GM19023 (cell line): ENCODE measurements at regions not wholly inside any gene's neighbourhood (a gene's known extent, or its start where the extent isn't known, plus 50 kb on each side); places are given as distances from the start of the nearest gene placed in this dataset.

Experiments
- ATAC-seq: cut with Tn5 transposase; IDR thresholded peaks from one replicate; pipeline ENCODE4 v1.9.1; 2021; ENCODE audit warnings: mild to moderate bottlenecking, moderate library complexity; ENCODE audit not compliant: unreplicated experiment

- no peak for ATAC-seq
Observed at GRCh38 chr7:47191316-47191715, 390.6 kb downstream of the TNS3 start.

- no peak for ATAC-seq
Observed at GRCh38 chr7:47190462-47190861, 391.4 kb downstream of the TNS3 start.

- ATAC-seq = no peak
Observed at GRCh38 chr7:47188653-47189315, 393.1 kb downstream of the TNS3 start.

GRCh38 chr7:47188136-47188535 lies 393.8 kb downstream of the TNS3 start:
- no peak for ATAC-seq

GRCh38 chr7:47186316-47186715 lies 395.6 kb downstream of the TNS3 start:
- peak; percentile 91 for ATAC-seq

GRCh38 chr7:47185839-47186238 lies 396.1 kb downstream of the TNS3 start:
- no peak for ATAC-seq

- ATAC-seq = no peak
Observed at GRCh38 chr7:47185170-47185569, 396.7 kb downstream of the TNS3 start.

GRCh38 chr7:47183862-47184590 lies 397.9 kb downstream of the TNS3 start:
- ATAC-seq = no peak

- no peak for ATAC-seq
Observed at GRCh38 chr7:47181746-47182361, 400.1 kb downstream of the TNS3 start.

- ATAC-seq = peak; percentile 18
Observed at GRCh38 chr7:47180516-47180826, 401.4 kb downstream of the TNS3 start.

GRCh38 chr7:47179812-47180515 lies 401.9 kb downstream of the TNS3 start:
- peak; percentile 58 for ATAC-seq

- ATAC-seq = peak; percentile 79
Observed at GRCh38 chr7:47172602-47173539, 409.0 kb downstream of the TNS3 start.

GRCh38 chr7:47170516-47170915 lies 411.4 kb downstream of the TNS3 start:
- no peak for ATAC-seq

GRCh38 chr7:47154791-47155190 lies 427.1 kb downstream of the TNS3 start:
- no peak for ATAC-seq

- no peak for ATAC-seq
Observed at GRCh38 chr7:47153576-47153975, 428.3 kb downstream of the TNS3 start.

- ATAC-seq = no peak
Observed at GRCh38 chr7:47153058-47153457, 428.9 kb downstream of the TNS3 start.

- no peak for ATAC-seq
Observed at GRCh38 chr7:47152307-47152706, 429.6 kb downstream of the TNS3 start.

- no peak for ATAC-seq
Observed at GRCh38 chr7:47150497-47151260, 431.2 kb downstream of the TNS3 start.

GRCh38 chr7:47149971-47150370 lies 431.9 kb downstream of the TNS3 start:
- no peak for ATAC-seq
